CD4-positive, alpha-beta T cell treated with Interleukin-17A for 4 hours (primary cell): ENCODE measurements at regions not wholly inside any gene's neighbourhood (a gene's known extent, or its start where the extent isn't known, plus 50 kb on each side); places are given as distances from the start of the nearest gene placed in this dataset.

Source experiments
- DNase-seq: peaks from one replicate; pipeline ENCODE4 v3.0.0-alpha.2; 2020; ENCODE audit warnings: mixed read lengths

DNA sequence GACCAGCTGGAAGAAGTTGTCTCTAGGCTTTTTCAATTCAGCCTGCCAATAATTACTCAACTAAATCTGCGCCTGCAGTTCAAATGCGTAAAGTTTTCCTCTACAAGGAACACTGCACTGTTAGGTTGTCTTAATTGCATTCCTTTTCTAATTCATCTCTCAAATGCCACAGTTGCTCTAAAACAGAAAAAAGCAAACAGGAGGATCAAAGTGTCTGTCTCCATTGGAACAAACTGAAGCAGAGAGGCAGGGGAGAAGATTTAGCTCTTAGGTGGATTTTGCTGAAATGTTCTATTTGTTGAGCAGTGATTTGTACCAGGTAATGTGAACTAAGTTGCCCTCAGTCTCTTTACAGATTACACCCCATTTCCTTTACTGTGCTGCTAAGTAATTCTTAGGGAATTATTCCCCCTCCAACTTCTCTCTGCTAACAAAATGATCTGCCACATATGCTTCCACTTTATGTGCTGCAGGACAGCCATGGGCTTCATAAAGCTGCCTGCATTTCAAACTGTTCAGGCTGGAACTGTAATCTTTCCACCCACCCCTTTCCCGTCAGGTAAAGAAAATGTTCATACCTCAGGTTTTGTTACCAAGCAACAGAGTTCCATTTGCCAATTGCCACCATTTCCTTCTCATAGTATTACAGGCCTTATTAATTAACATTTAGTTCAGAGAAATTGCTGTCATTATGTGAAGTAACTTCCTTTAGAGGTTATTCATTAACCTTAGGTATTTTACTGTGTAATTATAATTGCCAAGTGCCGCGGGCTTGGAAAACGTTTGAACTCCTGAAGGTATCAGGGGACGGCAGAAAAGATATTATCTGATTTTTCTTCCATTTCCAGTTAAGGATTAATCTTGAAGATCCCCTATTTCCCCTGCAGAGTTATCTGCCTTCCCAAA is 149.3 kb downstream of the SPRY1 start:
- no peak for DNase-seq

DNA sequence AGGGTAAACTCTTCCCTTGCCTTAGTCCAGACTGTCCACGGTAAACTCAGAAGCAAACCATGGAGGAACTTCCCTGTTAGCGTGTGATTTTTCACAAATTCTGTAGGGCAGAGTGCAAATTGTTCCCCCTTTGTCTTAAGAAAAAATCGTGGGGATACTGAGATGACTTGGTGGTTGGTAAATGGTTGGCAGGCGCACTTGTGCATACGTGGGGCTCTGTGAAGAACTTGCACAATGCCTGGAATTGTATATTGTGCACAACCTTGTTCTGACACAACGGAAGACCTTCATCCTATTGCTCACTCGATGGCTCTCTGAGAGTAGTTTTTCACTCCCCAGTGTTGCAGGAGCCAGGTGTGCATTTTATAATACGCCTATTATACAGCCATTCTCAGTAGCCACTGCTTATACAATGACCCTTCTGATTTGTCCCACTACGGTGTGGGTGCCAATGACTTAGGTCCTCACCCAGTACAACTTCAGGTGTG is 150.0 kb downstream of the SPRY1 start:
- DNase-seq = no peak

- DNase-seq = no peak
These were observed 150.9 kb downstream of the SPRY1 start for GRCh38 chr4:123547216-123548165.

GRCh38 chr4:123553279-123553678 is 156.7 kb downstream of the SPRY1 start:
- no peak for DNase-seq

DNA sequence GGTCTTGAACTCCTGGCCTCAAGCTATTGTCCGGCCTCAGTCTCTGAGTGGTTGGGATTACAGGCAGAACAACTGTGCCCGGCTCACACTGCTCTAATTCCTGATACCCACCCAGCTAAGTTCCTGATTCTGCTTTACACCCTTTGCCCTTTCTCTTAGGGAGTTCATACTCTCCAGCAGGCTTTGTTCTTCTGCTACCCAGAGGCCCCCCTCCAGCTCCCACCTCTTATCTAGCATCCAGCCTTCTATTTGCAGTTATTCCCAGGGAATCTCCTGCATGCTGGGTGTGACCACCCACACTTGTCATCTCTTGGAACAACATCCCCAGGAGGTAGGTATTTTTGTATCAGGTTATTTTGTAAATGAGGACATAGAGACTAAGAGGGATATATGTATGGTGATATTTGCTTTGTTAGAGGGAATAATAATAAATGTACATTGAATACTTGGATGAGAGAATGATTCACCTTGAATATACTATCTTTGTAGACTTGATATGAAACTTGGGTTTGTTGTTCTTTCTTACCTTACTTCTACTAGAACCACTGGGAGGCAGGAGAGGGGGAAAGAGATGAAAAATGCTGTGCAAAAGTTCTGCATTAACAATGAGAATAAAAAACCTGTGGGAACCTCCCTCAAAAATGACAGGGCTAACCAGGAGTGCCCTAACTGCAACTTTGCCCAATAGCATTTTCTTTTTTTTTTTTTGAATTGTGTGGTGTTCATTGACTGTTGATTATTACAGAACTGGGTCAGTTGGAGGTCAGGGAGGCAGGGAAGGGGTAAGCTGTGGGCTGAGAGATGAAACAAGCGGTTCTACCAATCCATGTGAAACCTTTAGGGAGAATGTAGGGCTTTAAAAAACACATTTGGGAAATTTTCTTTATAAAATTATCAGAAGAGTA is 157.4 kb downstream of the SPRY1 start:
- no peak for DNase-seq

DNA sequence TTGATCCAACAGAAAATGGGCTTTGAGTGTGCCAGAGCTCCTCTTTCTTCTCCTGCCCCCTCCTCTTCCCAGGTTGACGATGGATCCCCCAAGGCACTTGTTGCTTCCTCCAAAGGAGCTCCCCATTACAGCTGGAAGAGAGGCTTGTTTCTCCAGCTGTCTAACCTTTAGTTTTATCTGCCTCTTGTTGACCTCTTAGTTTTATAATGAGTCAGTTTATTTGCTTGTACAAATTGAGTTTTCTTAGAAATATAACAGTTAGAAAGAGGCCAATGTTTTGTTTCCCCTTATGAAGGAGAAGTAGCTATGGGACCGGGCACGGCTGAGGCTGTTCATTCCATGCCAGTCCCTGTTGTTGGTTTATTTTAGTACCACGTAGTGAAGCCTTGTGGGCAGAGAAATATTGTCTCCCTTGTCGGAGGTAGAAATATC is 158.2 kb downstream of the SPRY1 start:
- no peak for DNase-seq

DNA sequence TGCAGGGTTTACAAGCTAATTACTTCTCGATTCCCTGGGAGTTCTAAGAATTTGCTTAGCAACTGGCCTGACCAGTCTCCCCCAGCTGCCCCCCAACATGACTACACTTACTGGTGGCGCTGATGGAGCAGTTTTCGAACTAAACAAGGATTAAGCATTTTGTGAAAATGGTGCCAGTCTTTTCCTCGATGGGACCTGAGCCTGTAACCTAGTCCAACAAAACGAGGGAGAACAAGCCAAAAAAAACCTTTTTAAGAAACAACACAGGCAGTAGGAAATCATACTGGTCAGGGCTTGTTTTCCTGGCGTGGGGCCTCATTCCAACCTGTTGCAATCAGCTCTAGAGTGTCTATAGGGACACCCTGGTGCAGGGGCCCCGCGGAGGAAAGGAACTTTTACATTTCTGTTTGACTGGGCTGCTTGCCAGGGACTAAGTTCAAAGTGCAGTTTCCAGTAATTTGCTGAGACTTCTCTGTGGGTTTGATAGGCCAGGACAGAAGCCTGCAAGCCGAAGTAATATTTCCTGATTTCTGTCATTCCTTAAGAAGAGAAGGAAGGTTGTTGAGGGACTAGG is 158.7 kb downstream of the SPRY1 start:
- DNase-seq = no peak

- DNase-seq = no peak
These were observed 159.2 kb downstream of the SPRY1 start for GRCh38 chr4:123555807-123556273.

- DNase-seq = no peak
These were observed 159.9 kb downstream of the SPRY1 start for GRCh38 chr4:123556526-123556925.

DNA sequence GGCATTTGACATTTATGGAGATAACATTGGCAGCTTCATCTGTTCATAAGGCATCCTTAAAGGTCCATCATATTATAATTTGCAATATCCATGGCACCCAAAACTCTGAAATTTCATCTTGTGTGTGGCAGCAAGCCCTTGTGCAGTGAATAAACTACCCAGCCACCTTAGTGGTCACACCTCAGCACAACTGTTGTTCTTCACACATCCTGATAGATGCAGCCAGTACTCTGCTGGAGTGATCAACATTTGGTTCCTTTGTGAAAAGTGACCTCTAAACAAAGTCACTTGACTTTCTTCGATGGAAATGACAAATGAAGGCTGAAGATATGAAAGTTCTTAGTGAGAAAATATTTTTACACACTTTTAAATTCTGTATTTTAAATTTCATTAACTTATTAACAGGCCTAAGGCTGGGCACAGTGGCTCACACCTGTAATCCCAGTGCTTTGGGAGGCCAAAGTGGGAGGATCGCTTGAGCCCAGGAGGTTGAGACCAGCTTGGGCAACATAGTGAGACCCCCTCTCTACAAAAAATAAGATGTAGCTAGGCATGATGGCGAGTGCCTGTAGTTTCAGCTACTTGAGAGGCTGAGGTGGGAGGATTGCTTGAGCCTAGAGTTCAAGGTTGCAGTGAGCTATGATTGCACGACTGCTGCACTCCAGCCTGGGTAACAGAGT is 161.4 kb downstream of the SPRY1 start:
- DNase-seq = no peak

GRCh38 chr4:123558865-123559264 is 162.3 kb downstream of the SPRY1 start:
- no peak for DNase-seq

DNA sequence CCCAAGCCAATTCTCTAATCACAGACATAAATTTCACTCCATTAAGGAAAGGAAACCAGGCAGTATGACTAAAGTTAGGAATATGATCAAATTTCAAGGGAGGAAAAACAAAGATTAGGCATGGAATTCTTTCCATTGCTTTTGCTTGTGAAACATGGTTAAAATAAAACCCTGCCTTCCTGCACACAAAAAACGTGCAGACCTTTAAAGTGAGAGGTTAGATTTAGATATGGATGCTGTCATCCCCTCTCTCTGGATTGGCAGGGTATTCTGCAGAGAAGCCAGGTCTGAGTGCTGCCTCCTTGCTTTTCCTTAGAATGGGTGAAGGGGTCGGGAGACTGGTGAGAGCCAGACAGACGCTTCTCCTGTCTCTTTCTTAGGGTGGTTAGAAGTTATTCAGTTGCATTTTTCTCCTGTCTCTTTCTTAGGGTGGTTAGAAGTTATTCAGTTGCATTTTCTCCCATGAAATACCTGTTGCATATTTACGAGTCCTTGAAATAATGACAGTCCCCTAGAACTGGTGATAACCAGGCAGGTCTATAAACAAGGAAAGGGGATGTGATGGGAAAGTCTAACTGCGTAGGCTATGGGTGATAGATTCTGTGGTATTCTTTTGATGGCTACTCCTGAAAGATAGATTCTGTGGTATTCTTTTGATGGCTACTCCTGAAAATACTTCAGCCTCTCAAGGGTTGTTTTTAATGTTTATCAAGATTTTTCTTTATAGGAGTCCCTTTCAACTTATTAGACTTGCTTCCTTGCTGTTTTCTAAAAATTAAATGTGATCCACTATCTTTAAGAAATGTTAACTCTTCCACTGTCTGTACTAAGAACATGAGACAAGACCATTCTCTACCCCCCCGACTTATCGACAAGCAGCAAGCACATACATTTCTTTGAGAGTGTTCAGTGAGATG is 163.6 kb downstream of the SPRY1 start:
- DNase-seq = no peak

GRCh38 chr4:123561525-123561924 is 164.9 kb downstream of the SPRY1 start:
- no peak for DNase-seq

DNA sequence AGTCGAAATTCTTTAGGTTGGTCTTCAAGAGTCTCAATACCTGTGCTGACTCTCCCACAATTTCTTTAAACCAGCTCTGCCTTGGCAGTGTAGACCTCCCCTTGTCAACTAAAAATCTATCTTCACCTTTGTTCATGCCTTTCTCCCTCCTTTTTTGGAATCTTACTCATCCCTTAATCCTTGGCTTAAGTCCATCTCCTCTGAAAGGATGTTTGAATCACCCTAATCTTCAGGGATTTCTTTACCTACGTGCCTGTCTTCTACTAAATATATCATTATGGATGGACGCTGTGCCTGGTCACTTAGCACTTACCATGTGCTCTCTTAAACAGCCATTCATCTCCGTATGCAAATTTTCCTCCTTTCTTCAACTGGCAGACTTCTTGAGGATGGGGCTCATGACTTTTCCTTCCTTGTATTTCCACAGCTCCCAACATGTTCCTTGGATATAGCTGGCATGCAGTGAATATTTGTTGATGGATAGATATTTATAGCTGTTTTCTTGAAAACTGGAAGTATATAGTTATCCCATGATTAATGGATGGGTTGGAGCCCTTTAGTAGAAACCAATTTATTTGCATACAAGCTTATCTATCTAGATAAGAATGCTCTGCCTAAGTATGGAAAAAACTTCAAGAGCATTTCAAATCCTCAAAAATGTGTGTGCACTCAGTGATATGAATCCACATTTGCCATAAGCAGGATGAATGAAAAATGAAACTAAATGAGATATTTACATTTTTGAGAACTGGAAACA is 166.6 kb downstream of the SPRY1 start:
- no peak for DNase-seq

DNA sequence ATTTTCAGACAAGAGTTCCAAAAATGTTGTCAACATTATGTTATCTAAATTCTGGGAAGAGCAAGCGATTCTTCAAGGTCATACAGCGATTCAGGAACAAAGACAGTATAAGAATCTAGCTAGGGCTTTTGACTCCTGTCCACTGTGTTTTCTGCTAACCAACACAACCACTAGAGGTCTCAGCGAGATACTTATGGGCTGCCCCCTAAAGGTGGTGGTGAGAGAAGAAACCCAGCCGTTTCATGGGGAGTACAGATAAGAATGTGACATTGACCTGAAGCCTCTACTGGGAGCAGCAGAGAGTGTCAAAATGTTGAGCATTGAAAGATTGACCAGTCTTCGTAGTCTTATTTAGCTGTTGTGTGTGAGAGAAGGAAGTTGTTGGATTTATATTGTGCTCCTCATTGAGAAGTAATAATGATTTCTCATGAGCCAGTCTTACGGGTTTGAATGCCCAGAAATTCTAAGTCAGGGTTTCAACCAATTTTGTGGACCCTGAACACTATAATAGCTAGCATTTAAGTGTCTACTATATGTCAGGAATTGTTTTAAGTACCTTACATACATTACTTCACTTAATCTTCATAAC is 168.3 kb downstream of the SPRY1 start:
- peak; percentile 47 for DNase-seq

- no peak for DNase-seq
These were observed 172.3 kb downstream of the SPRY1 start for GRCh38 chr4:123568936-123569335.

- DNase-seq = no peak
These were observed 172.9 kb downstream of the SPRY1 start for GRCh38 chr4:123569541-123569940.

GRCh38 chr4:123573866-123574508 is 177.4 kb downstream of the SPRY1 start:
- DNase-seq = no peak
